ENCODE measurements at regions not wholly inside any gene's neighbourhood (a gene's known extent, or its start where the extent isn't known, plus 50 kb on each side); places are given as distances from the start of the nearest gene placed in this dataset.
A peak's percentile ranks its signal among the peaks of the same experiment; 100 is the strongest.
"Not testable (repeated sequence)": the region's sequence is repeated elsewhere in the genome, so short reads cannot be mapped to it uniquely, and the experiment has no call there.

- DNase-seq (ENCODE audit: low read depth in 4 of 4, low spot score in 2 of 4), result no peak
These were observed 242.8 kb downstream of the CCSER2 start for GRCh38 chr10:84571146-84571545.

DNA sequence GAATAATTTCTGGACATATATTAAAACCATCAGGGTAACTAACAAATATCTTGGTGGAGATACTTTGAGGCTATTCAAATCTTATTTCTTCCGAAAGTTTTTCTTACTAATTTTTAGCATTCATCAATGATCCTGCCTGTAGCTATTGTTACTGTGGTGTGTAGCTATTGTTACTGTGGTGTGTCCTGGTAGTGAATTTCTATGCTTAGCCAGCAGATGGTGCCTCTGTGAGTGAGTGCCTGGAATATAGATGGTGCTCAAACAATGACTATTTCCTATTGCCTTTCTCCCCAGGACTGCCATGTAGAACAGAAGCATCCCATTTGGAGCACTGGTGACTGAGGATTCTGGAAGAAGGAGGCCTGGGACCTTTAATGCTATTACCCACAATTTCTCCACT is 245.7 kb downstream of the CCSER2 start:
- DNase-seq (ENCODE audit: low read depth in 4 of 4, low spot score in 2 of 4), result no peak

GRCh38 chr10:84581976-84582375 is 253.6 kb downstream of the CCSER2 start:
- no peak for DNase-seq (ENCODE audit: low read depth in 4 of 4, low spot score in 2 of 4)

DNA sequence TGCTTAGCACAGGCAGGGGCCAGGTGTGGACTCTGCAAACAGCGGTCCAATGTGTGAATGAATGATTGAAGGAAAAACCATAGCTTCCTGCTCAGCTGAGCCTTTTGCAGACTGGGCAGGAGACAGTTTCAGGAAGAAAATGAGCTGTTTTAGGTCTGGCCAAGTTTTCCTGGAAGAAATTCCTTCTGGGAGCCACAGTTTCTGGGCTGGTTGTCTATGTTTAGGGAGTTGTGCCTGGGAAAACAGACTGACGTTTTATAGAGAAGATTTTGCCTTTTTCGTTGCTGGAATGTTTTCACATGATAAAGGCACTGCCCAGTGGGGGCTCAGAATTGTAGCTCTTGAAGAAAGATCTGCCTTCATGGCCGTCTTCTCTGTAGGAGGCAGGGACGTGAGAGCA is 255.1 kb downstream of the CCSER2 start:
- no peak for DNase-seq (ENCODE audit: low read depth in 4 of 4, low spot score in 2 of 4)

GRCh38 chr10:84587789-84588188 is 259.4 kb downstream of the CCSER2 start:
- no peak for DNase-seq (ENCODE audit: low read depth in 4 of 4, low spot score in 2 of 4)

DNA sequence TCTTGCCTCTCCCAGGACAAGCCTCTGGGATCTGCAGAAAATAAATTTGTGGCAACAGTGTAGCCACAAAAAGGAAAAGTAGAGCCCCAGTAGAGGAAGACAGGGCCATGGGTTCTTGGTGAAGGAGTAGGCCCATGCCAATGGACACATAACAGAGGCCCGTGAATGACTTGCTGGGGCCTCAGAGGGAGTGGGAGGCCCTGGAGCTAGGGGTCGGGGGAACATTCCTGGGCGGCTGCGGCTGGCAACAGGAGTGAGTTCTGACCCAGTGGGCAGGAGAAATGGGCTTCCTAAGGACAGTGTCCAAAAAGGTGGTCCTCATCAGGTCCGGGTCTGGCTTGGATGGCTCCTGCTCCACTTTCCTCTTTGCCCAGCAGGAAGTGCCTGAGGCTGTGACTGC is 260.0 kb downstream of the CCSER2 start:
- DNase-seq (ENCODE audit: low read depth in 4 of 4, low spot score in 2 of 4), result no peak

GRCh38 chr10:84588971-84589370 is 260.6 kb downstream of the CCSER2 start:
- DNase-seq (ENCODE audit: low read depth in 4 of 4, low spot score in 2 of 4), result no peak

- DNase-seq (ENCODE audit: low read depth in 4 of 4, low spot score in 2 of 4), result no peak
These were observed 261.3 kb downstream of the CCSER2 start for GRCh38 chr10:84589526-84590205.

- peak in 1 of 4 donors; percentile 28 for DNase-seq (ENCODE audit: low read depth in 4 of 4, low spot score in 2 of 4)
These were observed 262.2 kb downstream of the CCSER2 start for GRCh38 chr10:84590327-84591193.

- DNase-seq (ENCODE audit: low read depth in 4 of 4, low spot score in 2 of 4), result no peak
These were observed 265.1 kb downstream of the CCSER2 start for GRCh38 chr10:84593506-84593905.

GRCh38 chr10:84596585-84596984 is 268.2 kb downstream of the CCSER2 start:
- no peak for DNase-seq (ENCODE audit: low read depth in 4 of 4, low spot score in 2 of 4)

GRCh38 chr10:84599254-84599653 is 270.9 kb downstream of the CCSER2 start:
- no peak for DNase-seq (ENCODE audit: low read depth in 4 of 4, low spot score in 2 of 4)

GRCh38 chr10:84600947-84601346 is 272.6 kb downstream of the CCSER2 start:
- DNase-seq (ENCODE audit: low read depth in 4 of 4, low spot score in 2 of 4), result no peak

- DNase-seq (ENCODE audit: low read depth in 4 of 4, low spot score in 2 of 4), result not testable (repeated sequence)
These were observed 274.2 kb downstream of the CCSER2 start for GRCh38 chr10:84602543-84602942.

DNA sequence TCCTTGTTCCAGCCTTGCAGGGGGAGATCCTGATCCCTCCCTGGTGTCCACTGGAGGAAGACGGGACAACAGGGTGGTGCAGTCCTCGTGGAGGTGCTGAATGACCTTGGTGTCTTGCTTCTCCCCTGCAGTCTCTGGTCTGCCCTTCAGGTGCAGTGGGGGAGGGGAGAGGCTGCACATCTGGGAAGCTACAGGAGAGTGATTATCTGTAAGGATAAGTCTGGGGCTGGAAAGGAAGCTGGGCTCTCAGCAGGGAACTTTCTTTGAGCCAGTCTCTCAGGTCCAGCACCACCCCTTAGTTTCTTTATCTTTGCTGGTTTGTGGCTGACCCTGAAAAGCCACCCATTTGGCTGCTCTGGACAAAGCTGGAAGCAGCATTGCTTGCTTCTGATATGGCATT is 275.6 kb downstream of the CCSER2 start:
- no peak for DNase-seq (ENCODE audit: low read depth in 4 of 4, low spot score in 2 of 4)

- no peak for DNase-seq (ENCODE audit: low read depth in 4 of 4, low spot score in 2 of 4)
These were observed 277.4 kb downstream of the CCSER2 start for GRCh38 chr10:84605802-84606201.

- no peak for DNase-seq (ENCODE audit: low read depth in 4 of 4, low spot score in 2 of 4)
These were observed 278.0 kb downstream of the CCSER2 start for GRCh38 chr10:84606428-84606827.

DNA sequence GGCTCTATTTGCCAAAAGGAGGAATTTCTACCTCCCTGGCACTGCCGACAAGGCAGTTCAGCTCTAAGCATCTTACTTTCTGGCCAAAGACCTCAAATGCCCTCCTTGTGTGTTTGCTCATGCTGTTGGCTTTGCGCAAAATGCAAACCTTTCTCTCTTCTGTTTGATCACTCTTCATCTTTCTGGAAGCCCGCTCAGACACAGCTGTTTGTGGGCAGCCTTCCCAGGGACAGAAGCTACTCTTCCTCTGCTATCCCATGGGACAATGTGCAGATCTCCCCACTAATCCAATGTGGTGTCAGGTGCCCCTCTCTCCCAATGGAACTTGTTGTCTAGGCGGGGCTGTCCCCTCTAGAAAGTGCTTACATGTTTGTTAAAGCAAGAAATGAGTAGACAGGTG is 278.7 kb downstream of the CCSER2 start:
- DNase-seq (ENCODE audit: low read depth in 4 of 4, low spot score in 2 of 4), result no peak

DNA sequence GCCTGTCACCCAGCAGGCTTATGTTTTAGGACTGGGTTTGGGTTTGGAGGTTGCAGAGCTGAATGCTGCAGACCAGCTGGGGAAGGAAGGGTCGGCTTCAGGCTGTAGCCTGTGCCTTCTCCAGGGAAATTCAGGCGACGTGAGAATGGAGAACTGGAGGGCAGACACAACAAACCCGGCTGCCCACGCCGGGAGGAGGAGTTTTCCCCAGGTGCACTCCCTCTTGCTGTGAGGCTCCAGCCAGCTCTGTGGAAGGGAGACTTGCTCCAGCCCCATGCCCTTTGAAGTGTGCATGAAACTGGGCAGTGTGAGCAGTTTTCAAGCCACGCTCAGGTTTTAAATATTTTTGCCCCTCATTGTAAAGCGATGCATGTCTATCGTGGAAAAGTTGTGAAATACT is 279.1 kb downstream of the CCSER2 start:
- no peak for DNase-seq (ENCODE audit: low read depth in 4 of 4, low spot score in 2 of 4)

DNA sequence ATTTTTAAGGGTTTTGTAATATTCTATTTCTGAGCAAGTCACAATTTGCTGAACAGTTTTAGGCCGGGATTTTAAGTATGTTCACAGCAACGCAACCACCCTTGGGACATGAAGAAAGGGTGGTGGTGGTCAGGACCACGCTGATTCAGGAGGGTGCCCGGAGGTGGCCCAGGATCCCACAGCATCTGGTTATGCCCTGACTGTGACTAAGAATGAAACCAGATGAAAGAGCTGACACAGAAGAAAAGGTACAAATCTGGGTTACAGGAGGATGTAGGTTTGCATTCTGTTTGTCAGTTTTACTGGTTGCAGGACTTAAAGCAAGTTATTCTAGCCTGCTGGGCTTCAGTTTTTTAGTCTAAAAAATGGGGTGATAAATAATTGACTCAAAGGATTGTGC is 279.7 kb downstream of the CCSER2 start:
- DNase-seq (ENCODE audit: low read depth in 4 of 4, low spot score in 2 of 4), result no peak

GRCh38 chr10:84613336-84614021 is 285.1 kb downstream of the CCSER2 start:
- peak in 1 of 4 donors; percentile 27 for DNase-seq (ENCODE audit: low read depth in 4 of 4, low spot score in 2 of 4)
